ENCODE measurements at regions not wholly inside any gene's neighbourhood (a gene's known extent, or its start where the extent isn't known, plus 50 kb on each side); places are given as distances from the start of the nearest gene placed in this dataset.

GRCh38 chr4:187715466-187715865 lies 280.1 kb upstream of the ZFP42 start:
- Histone ChIP-seq H3K9ac (ENCODE audit: control insufficient read depth, extremely low read depth, insufficient read depth, low read length) (no peak overlapping the region), H3K4me2 (ENCODE audit: control insufficient read depth, extremely low read depth, insufficient read depth, low read depth, low read length) (no peak overlapping the region), H3K4me1 (ENCODE audit: control insufficient read depth, extremely low read depth, insufficient read depth, low read length) (no peaks in the 10 kb centered on the region), H3K79me2 (ENCODE audit: control insufficient read depth, insufficient read depth, low read length) (no peaks in the 10 kb centered on the region), H2AFZ (ENCODE audit: control insufficient read depth, low read length) (no peak overlapping the region), H4K20me1 (ENCODE audit: control insufficient read depth, extremely low read depth, insufficient read depth, low read length) (no peaks in the 10 kb centered on the region), H3K27ac (ENCODE audit: control insufficient read depth, insufficient read depth, low read length) (no peak overlapping the region), H3K9me1 (ENCODE audit: control insufficient read depth, extremely low read depth, insufficient read depth, low read length) (no peaks in the 10 kb centered on the region), H3K9me3 (ENCODE audit: control insufficient read depth, low read depth, low read length) (no peaks in the 10 kb centered on the region), H3K27me3 (ENCODE audit: control insufficient read depth, extremely low read depth, insufficient read depth, low read length) (no peaks in the 10 kb centered on the region), H3K4me3 (ENCODE audit: control insufficient read depth in 2 of 3, extremely low read depth in 1 of 3, insufficient read depth in 2 of 3, low read depth in 1 of 3, low read length in 3 of 3) (no peak overlapping the region), H3K36me3 (ENCODE audit: control insufficient read depth in 2 of 2, extremely low read depth in 1 of 2, insufficient read depth in 2 of 2, low read length in 2 of 2) (no peaks in the 10 kb centered on the region)
- FAIRE-seq, result no peak
- dilution Hi-C loops (cut with MboI; ENCODE audit: extremely low pct_ligation_motif_present, low sequenced_read_pairs), result no loop called here
- DNase-seq (ENCODE audit: low read depth, low spot score), result no peak
- TF ChIP-seq EZH2 (IDR thresholded peaks at IDR 0.05; ENCODE audit: low read length) (no peak), CTCF (optimal IDR thresholded peaks at IDR 0.05 in 1 of 3, IDR thresholded peaks at IDR 0.05 in 1 of 3, conservative IDR thresholded peaks at IDR 0.05 in 1 of 3; ENCODE audit: extremely low read depth in 1 of 3, insufficient read depth in 2 of 3, low read length in 3 of 3) (no peak)

- TF ChIP-seq CTCF (optimal IDR thresholded peaks at IDR 0.05 in 1 of 3, IDR thresholded peaks at IDR 0.05 in 1 of 3, conservative IDR thresholded peaks at IDR 0.05 in 1 of 3; ENCODE audit: extremely low read depth in 1 of 3, insufficient read depth in 2 of 3, low read length in 3 of 3) (no peak), EZH2 (IDR thresholded peaks at IDR 0.05; ENCODE audit: low read length) (no peak)
- dilution Hi-C loops (cut with MboI; ENCODE audit: extremely low pct_ligation_motif_present, low sequenced_read_pairs), result no loop called here
- no peak overlapping the region for H3K4me2 ChIP-seq (ENCODE audit: control insufficient read depth, extremely low read depth, insufficient read depth, low read depth, low read length)
- no peak for DNase-seq (ENCODE audit: low read depth, low spot score)
- H3K4me1 ChIP-seq (ENCODE audit: control insufficient read depth, extremely low read depth, insufficient read depth, low read length), result no peaks in the 10 kb centered on the region
- H3K9me1 ChIP-seq (ENCODE audit: control insufficient read depth, extremely low read depth, insufficient read depth, low read length), result no peaks in the 10 kb centered on the region
- no peaks in the 10 kb centered on the region for H3K36me3 ChIP-seq (ENCODE audit: control insufficient read depth in 2 of 2, extremely low read depth in 1 of 2, insufficient read depth in 2 of 2, low read length in 2 of 2)
- no peak overlapping the region for H3K27ac ChIP-seq (ENCODE audit: control insufficient read depth, insufficient read depth, low read length)
- no peaks in the 10 kb centered on the region for H3K79me2 ChIP-seq (ENCODE audit: control insufficient read depth, insufficient read depth, low read length)
- no peaks in the 10 kb centered on the region for H3K9me3 ChIP-seq (ENCODE audit: control insufficient read depth, low read depth, low read length)
- H3K4me3 ChIP-seq (ENCODE audit: control insufficient read depth in 2 of 3, extremely low read depth in 1 of 3, insufficient read depth in 2 of 3, low read depth in 1 of 3, low read length in 3 of 3), result no peak overlapping the region
- H3K27me3 ChIP-seq (ENCODE audit: control insufficient read depth, extremely low read depth, insufficient read depth, low read length), result no peaks in the 10 kb centered on the region
- no peak overlapping the region for H3K9ac ChIP-seq (ENCODE audit: control insufficient read depth, extremely low read depth, insufficient read depth, low read length)
- no peaks in the 10 kb centered on the region for H4K20me1 ChIP-seq (ENCODE audit: control insufficient read depth, extremely low read depth, insufficient read depth, low read length)
- no peak for FAIRE-seq
- H2AFZ ChIP-seq (ENCODE audit: control insufficient read depth, low read length), result no peak overlapping the region
Measured at GRCh38 chr4:187724456-187724855, 271.1 kb upstream of the ZFP42 start.
